Small intestine (tissue), 7 donors: ENCODE measurements at regions not wholly inside any gene's neighbourhood (a gene's known extent, or its start where the extent isn't known, plus 50 kb on each side); places are given as distances from the start of the nearest gene placed in this dataset.

Experiments used
- DNase-seq, 2 donors: peaks; one replicate each; pipeline versions ENCODE4 v3.0.0 to v3.0.0-alpha.2; 2013
- FAIRE-seq: peaks from 2 replicates; lab custom pipeline; 2012; peaks lifted over from hg19 to GRCh38; lab: Jason Lieb, UNC
- H3K27ac ChIP-seq, 3 donors: one replicate each; pipeline ENCODE4 v1.5.1; 2013; ENCODE audit warnings: low read length in 2 of 3, mild to moderate bottlenecking in 2 of 3, control low read depth in 1 of 3, inconsistent platforms in 1 of 3, low read depth in 1 of 3, moderate library complexity in 1 of 3
- H3K27me3 ChIP-seq, 3 donors: one replicate each; pipeline ENCODE4 v1.6.1; 2013; ENCODE audit warnings: low read length in 3 of 3, inconsistent platforms in 1 of 3; ENCODE audit not compliant: control insufficient read depth in 3 of 3, insufficient read depth in 3 of 3
- H3K36me3 ChIP-seq, 3 donors: one replicate each; pipeline ENCODE4 v1.6.1; 2013; ENCODE audit warnings: low read length in 3 of 3, inconsistent platforms in 1 of 3, low read depth in 1 of 3, mild to moderate bottlenecking in 1 of 3, moderate library complexity in 1 of 3; ENCODE audit not compliant: control insufficient read depth in 3 of 3, insufficient read depth in 2 of 3
- H3K4me1 ChIP-seq, 3 donors: one replicate each; pipeline ENCODE4 v1.6.1; 2013; ENCODE audit warnings: low read length in 2 of 3, inconsistent platforms in 1 of 3, low read depth in 1 of 3, mild to moderate bottlenecking in 1 of 3, moderate library complexity in 1 of 3; ENCODE audit not compliant: control insufficient read depth in 3 of 3, insufficient read depth in 2 of 3
- H3K4me3 ChIP-seq, 3 donors: one replicate each; pipeline ENCODE4 v1.5.1; 2013; ENCODE audit warnings: low read length in 3 of 3, control low read depth in 1 of 3, inconsistent platforms in 1 of 3, low read depth in 1 of 3, mild to moderate bottlenecking in 1 of 3, moderate library complexity in 1 of 3
- H3K9me3 ChIP-seq, 2 donors: one replicate each; pipeline ENCODE4 v1.6.1; 2013; ENCODE audit warnings: low read depth in 1 of 2, low read length in 1 of 2; ENCODE audit not compliant: control insufficient read depth in 2 of 2, insufficient read depth in 1 of 2
- WGBS, 3 donors: extraction: QIAGEN DNeasy Blood & Tissue Kit; methylation state at CpG; one replicate each; pipeline ENCODE4 v1.1.7; 2013; 5-methylcytosine and 5-hydroxymethylcytosine counted together
- donor health status: healthy with polysubstance abuse.
- donor health status: control.
- donor health status: control.
- donor health status: Bipolar disorder and iron deficiency.
- donor health status: healthy.

- H3K27ac ChIP-seq, result no peak overlapping the region
- FAIRE-seq (no peak), DNase-seq (no peak)
- H3K36me3 ChIP-seq, result no peaks in the 10 kb centered on the region
- no peak overlapping the region for H3K4me3 ChIP-seq
- WGBS, 3 donors, result 51 to 69% (median 57%) methylated on average over 2 of the region's 2 CpGs
- no peaks in the 10 kb centered on the region for H3K4me1 ChIP-seq
- H3K27me3 ChIP-seq, result peaks cover 0 to 3% (median 0%) of the 10 kb centered on the region in 3 donors
- H3K9me3 ChIP-seq, result peaks cover 0 to 3% of the 10 kb centered on the region in 2 donors
Observed at GRCh38 chr9:88820055-88820454, 171.2 kb upstream of the S1PR3 start.

GRCh38 chr9:88821033-88821745, 170.1 kb upstream of the S1PR3 start:
- no peak for DNase-seq
- H3K4me3 ChIP-seq, result no peak overlapping the region
- 95 to 97% (median 96%) methylated on average over 2 of the region's 2 CpGs for WGBS, 3 donors
- H3K4me1 ChIP-seq, result no peaks in the 10 kb centered on the region
- no peaks in the 10 kb centered on the region for H3K36me3 ChIP-seq
- peaks cover 0 to 4% (median 0%) of the 10 kb centered on the region in 3 donors for H3K27me3 ChIP-seq
- peaks cover 0 to 3% of the 10 kb centered on the region in 2 donors for H3K9me3 ChIP-seq
- H3K27ac ChIP-seq, result no peak overlapping the region
- peak; percentile 26 for FAIRE-seq

- no peak overlapping the region for H3K27ac ChIP-seq
- H3K9me3 ChIP-seq, result peaks cover 0 to 3% of the 10 kb centered on the region in 2 donors
- no peak overlapping the region for H3K4me3 ChIP-seq
- FAIRE-seq, result no peak
- H3K4me1 ChIP-seq, result no peaks in the 10 kb centered on the region
- peaks cover 0 to 4% (median 0%) of the 10 kb centered on the region in 3 donors for H3K27me3 ChIP-seq
- H3K36me3 ChIP-seq, result no peaks in the 10 kb centered on the region
- no peak for DNase-seq
- 27 to 69% (median 56%) methylated on average over 1 of the region's 1 CpG for WGBS, 3 donors
Observed at GRCh38 chr9:88821746-88822106, 169.5 kb upstream of the S1PR3 start.

- 90 to 92% (median 91%) methylated on average over 4 of the region's 4 CpGs for WGBS, 3 donors
- FAIRE-seq, result no peak
Observed at GRCh38 chr9:88824711-88825110, 166.6 kb upstream of the S1PR3 start.

GRCh38 chr9:88826181-88826580, 165.1 kb upstream of the S1PR3 start:
- 86 to 100% (median 95%) methylated on average over 1 of the region's 1 CpG for WGBS, 3 donors
- Histone ChIP-seq H3K27me3 (peaks cover 0 to 1% (median 0%) of the 10 kb centered on the region in 3 donors), H3K4me1 (no peaks in the 10 kb centered on the region), H3K27ac (no peak overlapping the region), H3K9me3 (peaks cover 0 to 3% of the 10 kb centered on the region in 2 donors), H3K4me3 (no peak overlapping the region), H3K36me3 (no peaks in the 10 kb centered on the region)
- no peak for DNase-seq
- FAIRE-seq, result no peak

More at GRCh38 chr9:88824711-88825110, 166.6 kb upstream of the S1PR3 start:
- Histone ChIP-seq H3K27me3 (peaks cover 0 to 1% (median 0%) of the 10 kb centered on the region in 3 donors), H3K27ac (no peak overlapping the region), H3K4me3 (no peak overlapping the region), H3K4me1 (no peaks in the 10 kb centered on the region), H3K9me3 (peaks cover 0 to 3% of the 10 kb centered on the region in 2 donors), H3K36me3 (no peaks in the 10 kb centered on the region)
- no peak for DNase-seq

GRCh38 chr9:88826771-88827181, 164.5 kb upstream of the S1PR3 start:
- peaks cover 0 to 1% of the 10 kb centered on the region in 2 donors for H3K9me3 ChIP-seq
- DNase-seq, result no peak
- no peak for FAIRE-seq
- H3K36me3 ChIP-seq, result no peaks in the 10 kb centered on the region
- H3K27me3 ChIP-seq, result peaks cover 0 to 1% (median 0%) of the 10 kb centered on the region in 3 donors
- H3K4me1 ChIP-seq, result no peaks in the 10 kb centered on the region
- H3K4me3 ChIP-seq, result no peak overlapping the region
- 79 to 100% (median 92%) methylated on average over 1 of the region's 1 CpG for WGBS, 3 donors
- H3K27ac ChIP-seq, result no peak overlapping the region

GRCh38 chr9:88828018-88828417, 163.2 kb upstream of the S1PR3 start:
- Histone ChIP-seq H3K27me3 (peaks cover 0 to 1% (median 0%) of the 10 kb centered on the region in 3 donors), H3K36me3 (no peaks in the 10 kb centered on the region), H3K4me1 (no peaks in the 10 kb centered on the region), H3K9me3 (no peaks in the 10 kb centered on the region), H3K27ac (no peak overlapping the region), H3K4me3 (no peak overlapping the region)
- FAIRE-seq, result no peak
- 71 to 76% (median 75%) methylated on average over 8 of the region's 8 CpGs for WGBS, 3 donors
- no peak for DNase-seq

GRCh38 chr9:88828492-88828974, 162.7 kb upstream of the S1PR3 start:
- Histone ChIP-seq H3K4me3 (no peak overlapping the region), H3K27me3 (peaks cover 0 to 3% (median 0%) of the 10 kb centered on the region in 3 donors), H3K27ac (no peak overlapping the region), H3K9me3 (no peaks in the 10 kb centered on the region), H3K4me1 (no peaks in the 10 kb centered on the region), H3K36me3 (no peaks in the 10 kb centered on the region)
- 53 to 66% (median 60%) methylated on average over 4 of the region's 4 CpGs for WGBS, 3 donors
- DNase-seq, result no peak
- FAIRE-seq, result no peak
